ENCODE measurements at regions not wholly inside any gene's neighbourhood (a gene's known extent, or its start where the extent isn't known, plus 50 kb on each side); places are given as distances from the start of the nearest gene placed in this dataset.

DNA sequence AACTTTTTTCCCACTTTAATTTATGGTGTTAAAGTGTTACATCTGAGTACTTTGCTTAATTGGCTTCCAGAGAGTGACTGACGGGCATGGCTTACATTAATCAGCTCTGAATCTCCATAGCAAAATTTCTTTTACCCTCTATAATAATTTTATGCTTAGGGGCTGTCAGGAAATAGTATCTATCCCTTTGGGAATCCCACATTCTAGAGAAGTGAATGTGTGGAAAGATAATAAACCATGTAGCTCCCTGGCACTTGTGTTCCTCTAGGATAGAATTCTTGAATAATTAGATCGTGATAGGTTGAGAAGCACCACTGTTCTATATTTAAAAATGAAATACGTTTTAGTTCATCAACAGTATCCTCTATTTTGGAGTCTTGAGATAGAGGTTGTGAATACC is 89.6 kb downstream of the DNAJB9 start (continued):
- TF ChIP-seq, protein P1, sequence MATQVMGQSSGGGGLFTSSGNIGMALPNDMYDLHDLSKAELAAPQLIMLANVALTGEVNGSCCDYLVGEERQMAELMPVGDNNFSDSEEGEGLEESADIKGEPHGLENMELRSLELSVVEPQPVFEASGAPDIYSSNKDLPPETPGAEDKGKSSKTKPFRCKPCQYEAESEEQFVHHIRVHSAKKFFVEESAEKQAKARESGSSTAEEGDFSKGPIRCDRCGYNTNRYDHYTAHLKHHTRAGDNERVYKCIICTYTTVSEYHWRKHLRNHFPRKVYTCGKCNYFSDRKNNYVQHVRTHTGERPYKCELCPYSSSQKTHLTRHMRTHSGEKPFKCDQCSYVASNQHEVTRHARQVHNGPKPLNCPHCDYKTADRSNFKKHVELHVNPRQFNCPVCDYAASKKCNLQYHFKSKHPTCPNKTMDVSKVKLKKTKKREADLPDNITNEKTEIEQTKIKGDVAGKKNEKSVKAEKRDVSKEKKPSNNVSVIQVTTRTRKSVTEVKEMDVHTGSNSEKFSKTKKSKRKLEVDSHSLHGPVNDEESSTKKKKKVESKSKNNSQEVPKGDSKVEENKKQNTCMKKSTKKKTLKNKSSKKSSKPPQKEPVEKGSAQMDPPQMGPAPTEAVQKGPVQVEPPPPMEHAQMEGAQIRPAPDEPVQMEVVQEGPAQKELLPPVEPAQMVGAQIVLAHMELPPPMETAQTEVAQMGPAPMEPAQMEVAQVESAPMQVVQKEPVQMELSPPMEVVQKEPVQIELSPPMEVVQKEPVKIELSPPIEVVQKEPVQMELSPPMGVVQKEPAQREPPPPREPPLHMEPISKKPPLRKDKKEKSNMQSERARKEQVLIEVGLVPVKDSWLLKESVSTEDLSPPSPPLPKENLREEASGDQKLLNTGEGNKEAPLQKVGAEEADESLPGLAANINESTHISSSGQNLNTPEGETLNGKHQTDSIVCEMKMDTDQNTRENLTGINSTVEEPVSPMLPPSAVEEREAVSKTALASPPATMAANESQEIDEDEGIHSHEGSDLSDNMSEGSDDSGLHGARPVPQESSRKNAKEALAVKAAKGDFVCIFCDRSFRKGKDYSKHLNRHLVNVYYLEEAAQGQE (tag by site-specific recombination; IDR thresholded peaks at IDR 0.05), result no peak
- no peak for TF ChIP-seq TRIM28 (IDR thresholded peaks at IDR 0.05; ENCODE audit: borderline replicate concordance, low read length)

DNA sequence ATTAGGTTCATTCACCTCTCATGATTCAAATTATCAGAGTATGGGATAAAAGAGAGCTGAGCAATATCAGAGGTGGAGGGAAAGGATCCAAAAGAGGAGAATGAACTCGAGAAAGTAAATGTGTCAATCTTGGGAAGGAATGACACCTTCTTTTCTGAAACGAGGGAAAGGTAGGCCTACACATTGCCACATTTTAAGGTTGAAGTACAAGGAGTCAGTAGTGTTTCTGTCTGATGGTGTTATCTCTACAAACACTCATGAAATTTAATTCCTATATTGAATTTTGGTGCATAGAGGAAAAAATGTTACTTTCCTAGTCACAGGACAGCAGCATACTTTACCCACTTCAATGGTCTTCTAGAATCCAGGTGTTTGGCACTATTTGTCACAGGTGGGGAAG is 90.2 kb downstream of the DNAJB9 start:
- ChIA-PET CTCF (interaction anchor here (0.6 to 1.1 kb wide), 2 partner anchors 9 to 19 kb away, joined by 3 read pairs; no protein-coding TSS in a partner anchor), POLR2A (no interaction called here)
- Histone ChIP-seq H3K4me3 (ENCODE audit: low read depth, low read length) (no peak overlapping the region), H3K4me1 (ENCODE audit: control insufficient read depth, insufficient read depth, low read length) (no peaks in the 10 kb centered on the region), H3K36me3 (ENCODE audit: control insufficient read depth in 2 of 2, insufficient read depth in 1 of 2, low read length in 2 of 2) (no peaks in the 10 kb centered on the region), H3K9me3 (ENCODE audit: control insufficient read depth, insufficient read depth, low read depth, low read length) (no peaks in the 10 kb centered on the region), H3K27ac (ENCODE audit: extremely low read depth, low read depth, low read length) (no peak overlapping the region)
- no peak for TF ChIP-seq ZNF311 (tag by site-specific recombination; IDR thresholded peaks at IDR 0.05; ENCODE audit: borderline replicate concordance)
- TF ChIP-seq ZNF404 (tag by site-specific recombination; IDR thresholded peaks at IDR 0.05), result no peak
- TF ChIP-seq SETDB1 (IDR thresholded peaks at IDR 0.05; ENCODE audit: insufficient read length, low read length), result no peak
- TF ChIP-seq IKZF3 (tag by site-specific recombination; IDR thresholded peaks at IDR 0.05), result no peak
- TF ChIP-seq, protein P2, sequence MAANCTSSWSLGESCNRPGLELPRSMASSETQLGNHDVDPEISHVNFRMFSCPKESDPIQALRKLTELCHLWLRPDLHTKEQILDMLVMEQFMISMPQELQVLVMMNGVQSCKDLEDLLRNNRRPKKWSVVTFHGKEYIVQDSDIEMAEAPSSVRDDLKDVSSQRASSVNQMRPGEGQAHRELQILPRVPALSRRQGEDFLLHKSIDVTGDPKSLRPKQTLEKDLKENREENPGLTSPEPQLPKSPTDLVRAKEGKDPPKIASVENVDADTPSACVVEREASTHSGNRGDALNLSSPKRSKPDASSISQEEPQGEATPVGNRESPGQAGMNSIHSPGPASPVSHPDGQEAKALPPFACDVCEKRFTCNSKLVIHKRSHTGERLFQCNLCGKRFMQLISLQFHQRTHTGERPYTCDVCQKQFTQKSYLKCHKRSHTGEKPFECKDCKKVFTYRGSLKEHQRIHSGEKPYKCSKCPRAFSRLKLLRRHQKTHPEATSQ (tag by site-specific recombination; IDR thresholded peaks at IDR 0.05), result no peak
- TF ChIP-seq BCL11B (tag by site-specific recombination; IDR thresholded peaks at IDR 0.05; ENCODE audit: low read depth), result no peak
- no peak for TF ChIP-seq ZNF37A (tag by site-specific recombination; IDR thresholded peaks at IDR 0.05)
- no peak for TF ChIP-seq ZNF654 (tag by site-specific recombination; IDR thresholded peaks at IDR 0.05; ENCODE audit: low read depth)
- TF ChIP-seq, protein P3, sequence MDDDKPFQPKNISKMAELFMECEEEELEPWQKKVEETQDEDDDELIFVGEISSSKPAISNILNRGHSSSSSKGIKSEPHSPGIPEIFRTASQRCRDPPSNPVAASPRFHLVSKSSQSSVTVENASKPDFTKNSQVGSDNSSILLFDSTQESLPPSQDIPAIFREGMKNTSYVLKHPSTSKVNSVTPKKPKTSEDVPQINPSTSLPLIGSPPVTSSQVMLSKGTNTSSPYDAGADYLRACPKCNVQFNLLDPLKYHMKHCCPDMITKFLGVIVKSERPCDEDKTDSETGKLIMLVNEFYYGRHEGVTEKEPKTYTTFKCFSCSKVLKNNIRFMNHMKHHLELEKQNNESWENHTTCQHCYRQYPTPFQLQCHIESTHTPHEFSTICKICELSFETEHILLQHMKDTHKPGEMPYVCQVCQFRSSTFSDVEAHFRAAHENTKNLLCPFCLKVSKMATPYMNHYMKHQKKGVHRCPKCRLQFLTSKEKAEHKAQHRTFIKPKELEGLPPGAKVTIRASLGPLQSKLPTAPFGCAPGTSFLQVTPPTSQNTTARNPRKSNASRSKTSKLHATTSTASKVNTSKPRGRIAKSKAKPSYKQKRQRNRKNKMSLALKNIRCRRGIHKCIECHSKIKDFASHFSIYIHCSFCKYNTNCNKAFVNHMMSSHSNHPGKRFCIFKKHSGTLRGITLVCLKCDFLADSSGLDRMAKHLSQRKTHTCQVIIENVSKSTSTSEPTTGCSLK (tag by site-specific recombination; IDR thresholded peaks at IDR 0.05), result no peak
- no peak for TF ChIP-seq HOXA7 (CRISPR knock-in tag; IDR thresholded peaks at IDR 0.05; ENCODE audit: borderline replicate concordance)
- TF ChIP-seq ZNF292 (tag by site-specific recombination; IDR thresholded peaks at IDR 0.05; ENCODE audit: borderline replicate concordance, low read depth), result no peak
- TF ChIP-seq OSR2 (tag by site-specific recombination; IDR thresholded peaks at IDR 0.05), result no peak
- no peak for TF ChIP-seq ZNF350 (tag by site-specific recombination; IDR thresholded peaks at IDR 0.05)
- TF ChIP-seq REPIN1 (tag by site-specific recombination; IDR thresholded peaks at IDR 0.05; ENCODE audit: low read depth), result no peak
- TF ChIP-seq ZNF529 (tag by site-specific recombination; IDR thresholded peaks at IDR 0.05; ENCODE audit: insufficient replicate concordance), result no peak
- TF ChIP-seq ZFP37 (tag by site-specific recombination; IDR thresholded peaks at IDR 0.05), result no peak
- no peak for TF ChIP-seq ZNF10 (tag by site-specific recombination; IDR thresholded peaks at IDR 0.05)
